ENCODE measurements at regions not wholly inside any gene's neighbourhood (a gene's known extent, or its start where the extent isn't known, plus 50 kb on each side); places are given as distances from the start of the nearest gene placed in this dataset.
"Not testable (repeated sequence)": the region's sequence is repeated elsewhere in the genome, so short reads cannot be mapped to it uniquely, and the experiment has no call there.

GRCh38 chr3:166975796-166976195, 404.3 kb downstream of the ZBBX start:
- TF ChIP-seq POU2F2 (IDR thresholded peaks at IDR 0.05; ENCODE audit: low read depth, low read length); POLR2A (IDR thresholded peaks at IDR 0.05; ENCODE audit: low read depth, low read length); POLR2AphosphoS5 (IDR thresholded peaks at IDR 0.05; ENCODE audit: low read depth, low read length); TAF1 (IDR thresholded peaks at IDR 0.05; ENCODE audit: low read depth, low read length); PAX5 (IDR thresholded peaks at IDR 0.05; ENCODE audit: insufficient read depth, low read length, severe bottlenecking); SPI1 (IDR thresholded peaks at IDR 0.05; ENCODE audit: low read depth, low read length): not testable (repeated sequence)
